ENCODE measurements at regions not wholly inside any gene's neighbourhood (a gene's known extent, or its start where the extent isn't known, plus 50 kb on each side); places are given as distances from the start of the nearest gene placed in this dataset.

DNA sequence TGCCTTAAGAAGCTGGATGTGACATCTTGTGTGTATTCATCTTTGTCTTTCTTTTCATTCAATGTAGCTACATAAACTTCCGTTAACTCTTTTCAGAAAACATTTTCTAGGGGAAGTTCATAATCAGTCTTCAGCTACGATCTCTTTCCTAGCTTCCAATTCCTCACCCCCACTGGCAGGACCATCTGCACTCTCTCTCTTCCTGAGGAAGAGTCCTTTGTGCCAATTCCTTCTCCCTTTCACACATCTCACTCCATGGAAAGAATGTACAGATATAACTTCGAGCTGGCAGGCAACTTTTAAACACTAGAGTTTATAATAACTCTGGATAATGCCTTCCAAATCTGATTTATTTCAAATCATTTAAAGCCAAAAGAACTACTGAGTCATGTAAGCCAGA is 495.7 kb downstream of the GALC start (continued):
- no peak for TF ChIP-seq ZNF462 (CRISPR knock-in tag; IDR thresholded peaks at IDR 0.05)
- TF ChIP-seq, protein P1, sequence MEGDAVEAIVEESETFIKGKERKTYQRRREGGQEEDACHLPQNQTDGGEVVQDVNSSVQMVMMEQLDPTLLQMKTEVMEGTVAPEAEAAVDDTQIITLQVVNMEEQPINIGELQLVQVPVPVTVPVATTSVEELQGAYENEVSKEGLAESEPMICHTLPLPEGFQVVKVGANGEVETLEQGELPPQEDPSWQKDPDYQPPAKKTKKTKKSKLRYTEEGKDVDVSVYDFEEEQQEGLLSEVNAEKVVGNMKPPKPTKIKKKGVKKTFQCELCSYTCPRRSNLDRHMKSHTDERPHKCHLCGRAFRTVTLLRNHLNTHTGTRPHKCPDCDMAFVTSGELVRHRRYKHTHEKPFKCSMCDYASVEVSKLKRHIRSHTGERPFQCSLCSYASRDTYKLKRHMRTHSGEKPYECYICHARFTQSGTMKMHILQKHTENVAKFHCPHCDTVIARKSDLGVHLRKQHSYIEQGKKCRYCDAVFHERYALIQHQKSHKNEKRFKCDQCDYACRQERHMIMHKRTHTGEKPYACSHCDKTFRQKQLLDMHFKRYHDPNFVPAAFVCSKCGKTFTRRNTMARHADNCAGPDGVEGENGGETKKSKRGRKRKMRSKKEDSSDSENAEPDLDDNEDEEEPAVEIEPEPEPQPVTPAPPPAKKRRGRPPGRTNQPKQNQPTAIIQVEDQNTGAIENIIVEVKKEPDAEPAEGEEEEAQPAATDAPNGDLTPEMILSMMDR (conservative IDR thresholded peaks at IDR 0.05; ENCODE audit: low read depth in 2 of 2) = no peak
- no peak for TF ChIP-seq NANOG (IDR thresholded peaks at IDR 0.05; ENCODE audit: borderline replicate concordance)
- no peak for TF ChIP-seq CREB1 (CRISPR knock-in tag; IDR thresholded peaks at IDR 0.05; ENCODE audit: low read depth)
- no peak for TF ChIP-seq ZNF331 (CRISPR knock-in tag; IDR thresholded peaks at IDR 0.05; ENCODE audit: low read depth)
- TF ChIP-seq STAT1 (IDR thresholded peaks at IDR 0.05; ENCODE audit: unreplicated experiment) = no peak
- no peak for TF ChIP-seq EZH2 (IDR thresholded peaks at IDR 0.05; ENCODE audit: low read depth, unreplicated experiment)
- no peak for TF ChIP-seq JUNB (IDR thresholded peaks at IDR 0.05; ENCODE audit: unreplicated experiment)
- no peak for TF ChIP-seq POLR2AphosphoS5 (IDR thresholded peaks at IDR 0.05; ENCODE audit: low read depth)
- TF ChIP-seq ZNF114 (CRISPR knock-in tag; IDR thresholded peaks at IDR 0.05) = no peak
- TF ChIP-seq, protein P2, sequence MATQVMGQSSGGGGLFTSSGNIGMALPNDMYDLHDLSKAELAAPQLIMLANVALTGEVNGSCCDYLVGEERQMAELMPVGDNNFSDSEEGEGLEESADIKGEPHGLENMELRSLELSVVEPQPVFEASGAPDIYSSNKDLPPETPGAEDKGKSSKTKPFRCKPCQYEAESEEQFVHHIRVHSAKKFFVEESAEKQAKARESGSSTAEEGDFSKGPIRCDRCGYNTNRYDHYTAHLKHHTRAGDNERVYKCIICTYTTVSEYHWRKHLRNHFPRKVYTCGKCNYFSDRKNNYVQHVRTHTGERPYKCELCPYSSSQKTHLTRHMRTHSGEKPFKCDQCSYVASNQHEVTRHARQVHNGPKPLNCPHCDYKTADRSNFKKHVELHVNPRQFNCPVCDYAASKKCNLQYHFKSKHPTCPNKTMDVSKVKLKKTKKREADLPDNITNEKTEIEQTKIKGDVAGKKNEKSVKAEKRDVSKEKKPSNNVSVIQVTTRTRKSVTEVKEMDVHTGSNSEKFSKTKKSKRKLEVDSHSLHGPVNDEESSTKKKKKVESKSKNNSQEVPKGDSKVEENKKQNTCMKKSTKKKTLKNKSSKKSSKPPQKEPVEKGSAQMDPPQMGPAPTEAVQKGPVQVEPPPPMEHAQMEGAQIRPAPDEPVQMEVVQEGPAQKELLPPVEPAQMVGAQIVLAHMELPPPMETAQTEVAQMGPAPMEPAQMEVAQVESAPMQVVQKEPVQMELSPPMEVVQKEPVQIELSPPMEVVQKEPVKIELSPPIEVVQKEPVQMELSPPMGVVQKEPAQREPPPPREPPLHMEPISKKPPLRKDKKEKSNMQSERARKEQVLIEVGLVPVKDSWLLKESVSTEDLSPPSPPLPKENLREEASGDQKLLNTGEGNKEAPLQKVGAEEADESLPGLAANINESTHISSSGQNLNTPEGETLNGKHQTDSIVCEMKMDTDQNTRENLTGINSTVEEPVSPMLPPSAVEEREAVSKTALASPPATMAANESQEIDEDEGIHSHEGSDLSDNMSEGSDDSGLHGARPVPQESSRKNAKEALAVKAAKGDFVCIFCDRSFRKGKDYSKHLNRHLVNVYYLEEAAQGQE (IDR thresholded peaks at IDR 0.05; ENCODE audit: unreplicated experiment) = no peak

All from GM23338 (cell line).